ENCODE measurements at regions not wholly inside any gene's neighbourhood (a gene's known extent, or its start where the extent isn't known, plus 50 kb on each side); places are given as distances from the start of the nearest gene placed in this dataset.

DNA sequence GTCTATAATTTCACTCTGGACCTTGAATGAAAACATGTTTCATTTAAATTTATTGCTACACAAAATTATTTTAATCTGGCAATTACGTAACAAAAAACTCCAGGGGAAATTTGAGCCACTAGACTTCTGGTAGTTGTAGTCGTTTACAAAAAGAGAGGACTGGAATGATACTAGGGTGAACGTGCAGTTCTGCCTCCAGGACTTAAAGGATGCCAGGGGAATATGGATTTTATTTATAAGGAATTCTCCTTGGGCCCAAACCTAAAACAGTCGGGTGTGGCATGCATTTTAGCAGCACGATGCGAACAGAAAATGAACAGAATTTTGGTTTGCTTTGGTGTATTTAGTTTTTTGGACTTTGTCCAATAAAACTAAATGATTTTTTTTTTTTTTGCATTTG lies 76.9 kb downstream of the PRL start:
- no peak overlapping the region for H3K4me3 Mint-ChIP-seq
- no peak overlapping the region for H3K27ac Mint-ChIP-seq
- H3K36me3 Mint-ChIP-seq = no peaks in the 10 kb centered on the region
- intact Hi-C loops (cut with micrococcal nuclease) = no loop called here
- H3K9me3 Mint-ChIP-seq = no peaks in the 10 kb centered on the region
- ChIA-PET POLR2A (no interaction called here), CTCF (no interaction called here)
- DNase-seq = no peak
- no peaks in the 10 kb centered on the region for H3K27me3 Mint-ChIP-seq
- no peaks in the 10 kb centered on the region for H3K4me1 Mint-ChIP-seq (ENCODE audit: low read depth)

DNA sequence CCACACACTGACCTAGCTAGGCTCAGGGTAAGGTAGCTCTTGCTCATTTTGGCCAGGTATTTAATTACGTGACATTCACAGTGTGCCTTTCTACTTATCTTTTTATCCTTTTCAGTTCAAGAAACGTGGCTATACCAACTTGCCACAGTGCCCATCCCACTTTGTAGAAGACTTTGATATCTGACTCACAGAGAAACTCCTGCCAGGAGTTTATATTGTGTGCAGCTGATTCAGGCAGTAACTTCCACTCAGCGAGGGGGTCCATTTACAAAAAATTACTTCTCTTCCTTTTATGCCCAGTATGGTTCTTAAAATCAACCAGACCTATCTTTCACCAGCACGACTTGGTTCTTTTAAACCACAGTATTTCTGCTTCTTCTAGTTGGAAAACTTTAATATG lies 75.6 kb downstream of the PRL start:
- ChIA-PET CTCF (interaction anchor here (1.0 kb wide), 1 partner anchor 13 kb away, joined by 3 read pairs; no protein-coding TSS in a partner anchor), POLR2A (no interaction called here)
- intact Hi-C loops (cut with micrococcal nuclease) = no loop called here
- Mint-ChIP-seq H3K27ac (no peak overlapping the region), H3K27me3 (no peaks in the 10 kb centered on the region), H3K4me3 (no peak overlapping the region), H3K36me3 (no peaks in the 10 kb centered on the region), H3K4me1 (ENCODE audit: low read depth) (no peaks in the 10 kb centered on the region), H3K9me3 (no peaks in the 10 kb centered on the region)
- DNase-seq = no peak

DNA sequence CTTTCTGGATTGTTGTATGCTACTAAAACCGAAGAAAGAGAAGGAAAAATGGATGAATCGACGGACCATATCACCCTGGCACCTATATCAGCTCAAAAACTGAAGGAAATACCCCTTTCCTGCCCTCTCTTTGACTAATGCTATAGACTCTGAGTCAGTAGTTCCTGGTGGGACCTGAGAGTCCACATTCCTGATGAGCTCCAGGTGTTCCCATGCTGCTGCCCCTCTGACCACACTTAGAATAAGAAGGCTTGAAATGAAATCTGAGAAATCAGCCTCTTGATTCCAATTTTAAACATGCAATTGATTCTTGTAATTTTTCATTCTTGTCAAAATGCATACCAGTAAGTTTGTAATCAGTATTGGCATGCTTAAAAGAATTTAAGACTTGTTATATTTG lies 75.2 kb downstream of the PRL start:
- Mint-ChIP-seq H3K9me3 (no peaks in the 10 kb centered on the region), H3K36me3 (no peaks in the 10 kb centered on the region), H3K4me1 (ENCODE audit: low read depth) (no peaks in the 10 kb centered on the region), H3K27me3 (no peaks in the 10 kb centered on the region), H3K4me3 (no peak overlapping the region), H3K27ac (no peak overlapping the region)
- POLR2A ChIA-PET = no interaction called here
- DNase-seq = no peak
- intact Hi-C loops (cut with micrococcal nuclease) = no loop called here
- CTCF ChIA-PET = no interaction called here

DNA sequence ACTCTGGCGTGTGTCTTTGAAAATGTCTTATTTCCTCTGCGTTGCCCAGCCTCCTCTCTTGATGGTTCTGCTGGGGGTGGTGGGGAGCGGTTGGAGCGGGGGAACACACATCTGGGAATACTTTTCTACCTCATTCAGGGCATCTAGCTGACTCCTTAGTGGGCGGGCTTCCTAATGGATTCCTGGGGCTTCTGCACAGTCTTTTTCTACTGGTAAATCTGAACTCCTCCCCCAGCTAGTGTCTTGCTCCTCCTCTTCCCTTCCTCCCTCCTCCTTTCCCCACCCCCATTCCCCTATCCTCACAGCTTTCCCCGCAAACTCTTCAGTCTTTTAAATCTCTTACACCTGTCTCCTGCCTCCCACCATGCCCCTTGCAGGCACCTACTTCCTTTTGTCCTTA lies 74.4 kb downstream of the PRL start:
- Mint-ChIP-seq H3K36me3 (no peaks in the 10 kb centered on the region), H3K9me3 (no peaks in the 10 kb centered on the region), H3K4me1 (ENCODE audit: low read depth) (no peaks in the 10 kb centered on the region), H3K4me3 (no peak overlapping the region), H3K27me3 (no peaks in the 10 kb centered on the region), H3K27ac (no peak overlapping the region)
- ChIA-PET POLR2A (no interaction called here), CTCF (no interaction called here)
- DNase-seq = no peak
- intact Hi-C loops (cut with micrococcal nuclease) = no loop called here

DNA sequence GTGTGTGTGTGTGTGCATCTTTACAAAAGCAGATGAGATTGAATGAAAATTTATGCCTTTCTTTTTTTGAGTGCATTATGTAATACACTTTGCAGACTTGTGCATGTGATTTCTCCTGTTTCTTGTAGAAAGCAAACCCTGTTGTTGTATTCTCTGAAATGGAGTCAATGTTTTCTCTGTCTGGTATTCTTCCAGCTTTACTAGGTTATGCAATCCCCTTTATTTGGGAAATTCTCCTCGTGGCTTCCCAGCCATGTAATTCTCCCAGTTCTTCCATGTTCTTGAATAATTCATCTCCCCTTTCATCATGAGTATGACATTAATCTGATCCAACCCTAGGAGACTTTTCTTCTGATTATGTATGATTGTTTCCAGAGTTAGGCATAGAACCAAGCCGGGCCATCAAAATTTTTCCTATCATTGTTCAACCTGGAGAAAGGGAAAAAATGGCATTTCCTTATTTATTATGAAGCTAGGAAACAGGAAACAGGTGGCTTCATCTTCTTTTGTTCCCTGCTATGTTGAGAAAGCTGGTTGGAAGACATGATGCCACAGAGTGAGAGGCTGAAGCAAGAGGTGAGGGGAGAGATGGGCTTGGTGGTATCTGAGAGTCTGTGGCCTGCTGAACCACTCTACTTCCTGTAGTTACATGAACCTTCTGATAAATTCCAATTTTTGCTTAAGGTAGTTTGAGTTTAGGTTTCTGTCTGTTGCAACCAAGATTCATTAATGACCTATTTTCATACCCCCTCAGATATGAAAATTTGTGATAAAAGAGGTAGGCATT lies 68.8 kb downstream of the PRL start:
- no peak for DNase-seq
- H3K36me3 Mint-ChIP-seq = no peaks in the 10 kb centered on the region
- H3K27ac Mint-ChIP-seq = no peak overlapping the region
- H3K27me3 Mint-ChIP-seq = no peaks in the 10 kb centered on the region
- no peaks in the 10 kb centered on the region for H3K9me3 Mint-ChIP-seq
- CTCF ChIA-PET = no interaction called here
- POLR2A ChIA-PET = no interaction called here
- H3K4me3 Mint-ChIP-seq = no peak overlapping the region
- intact Hi-C loops (cut with micrococcal nuclease) = no loop called here
- H3K4me1 Mint-ChIP-seq (ENCODE audit: low read depth) = no peaks in the 10 kb centered on the region

DNA sequence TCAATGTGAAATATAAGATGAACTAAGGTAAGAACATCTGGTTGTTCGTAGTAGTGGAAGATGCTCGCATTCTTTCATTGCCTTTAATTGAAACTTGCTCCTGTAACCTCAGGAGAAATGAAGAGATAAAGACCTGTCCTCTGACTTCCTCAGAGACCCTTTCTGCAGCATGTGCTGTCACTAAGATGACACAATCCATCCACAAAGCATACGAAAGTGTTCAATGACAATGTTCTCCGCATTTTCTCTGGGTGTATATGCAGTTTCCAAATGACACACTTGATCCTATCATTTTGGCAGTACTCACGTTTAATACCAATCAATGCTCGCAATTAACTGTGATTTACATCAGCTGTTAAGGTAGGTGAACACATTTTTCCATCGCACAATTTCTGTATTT lies 65.8 kb downstream of the PRL start:
- H3K4me3 Mint-ChIP-seq = no peak overlapping the region
- no peaks in the 10 kb centered on the region for H3K27me3 Mint-ChIP-seq
- DNase-seq = no peak
- H3K9me3 Mint-ChIP-seq = no peaks in the 10 kb centered on the region
- H3K4me1 Mint-ChIP-seq (ENCODE audit: low read depth) = no peaks in the 10 kb centered on the region
- H3K27ac Mint-ChIP-seq = no peak overlapping the region
- ChIA-PET POLR2A (no interaction called here), CTCF (no interaction called here)
- no peaks in the 10 kb centered on the region for H3K36me3 Mint-ChIP-seq
- intact Hi-C loops (cut with micrococcal nuclease) = no loop called here

DNA sequence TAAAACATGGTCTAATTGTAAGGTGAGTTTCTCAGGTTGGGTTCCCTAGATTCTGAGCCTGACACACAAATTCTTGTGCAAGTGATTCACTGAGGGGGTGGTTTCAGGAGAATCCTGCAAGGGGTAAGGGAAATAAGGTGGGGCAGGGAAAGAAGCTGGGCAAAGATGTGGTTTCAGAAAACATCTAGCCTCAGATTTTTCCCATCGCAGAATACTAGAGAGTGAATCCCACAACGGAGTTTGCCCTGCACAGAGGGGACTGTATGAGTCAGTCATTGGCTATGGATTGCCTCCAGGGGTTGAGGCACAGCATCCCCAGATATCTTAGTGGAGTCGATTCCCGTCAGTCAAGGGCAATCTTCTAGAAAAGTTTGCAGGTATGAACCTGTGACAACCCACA lies 65.2 kb downstream of the PRL start:
- intact Hi-C loops (cut with micrococcal nuclease) = no loop called here
- CTCF ChIA-PET = no interaction called here

DNA sequence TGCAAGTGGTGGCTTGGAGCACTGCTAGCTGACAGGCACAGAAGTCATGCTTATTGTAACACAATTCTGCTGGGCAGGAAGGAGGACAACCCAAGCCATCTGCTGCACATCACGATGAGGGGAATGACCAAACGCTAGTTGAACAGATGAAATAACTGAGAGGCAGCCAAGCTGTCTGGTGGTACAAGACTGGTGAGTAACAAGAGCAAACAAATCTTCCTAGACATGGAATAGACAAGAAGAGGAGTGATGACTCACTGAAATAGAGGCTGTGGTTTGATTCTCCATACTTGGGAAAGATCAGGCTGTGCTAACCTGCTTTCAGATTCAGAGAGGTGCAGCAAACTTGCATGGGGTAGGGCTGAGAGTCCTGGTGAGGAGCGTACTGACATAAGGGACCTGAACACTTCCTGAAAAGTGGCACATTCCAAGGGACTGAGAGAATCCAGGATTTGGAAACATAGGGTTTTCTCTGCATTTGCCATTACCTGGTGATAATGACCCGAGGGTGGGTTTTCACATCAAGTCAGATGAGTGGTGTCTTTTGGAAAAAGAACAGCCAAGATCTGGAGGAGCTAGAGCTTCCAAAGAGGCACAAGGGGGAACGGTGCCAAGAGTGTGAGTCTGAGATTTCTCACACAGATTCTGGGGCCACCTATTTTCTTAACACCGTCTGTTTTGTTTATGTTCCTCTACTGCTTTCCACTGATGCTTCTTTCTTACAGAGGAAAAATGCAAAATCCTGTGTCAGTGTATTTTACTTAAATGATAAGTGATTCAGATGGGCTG lies 60.0 kb downstream of the PRL start:
- Mint-ChIP-seq H3K4me1 (ENCODE audit: low read depth) (no peaks in the 10 kb centered on the region), H3K36me3 (no peaks in the 10 kb centered on the region), H3K27ac (no peak overlapping the region), H3K4me3 (no peak overlapping the region), H3K27me3 (no peaks in the 10 kb centered on the region), H3K9me3 (peaks cover 8% of the 10 kb centered on the region)
- intact Hi-C loops (cut with micrococcal nuclease) = no loop called here
- POLR2A ChIA-PET = no interaction called here
- DNase-seq = no peak
- CTCF ChIA-PET = no interaction called here

More for the DNA sequence above, 65.2 kb downstream of the PRL start:
- Mint-ChIP-seq H3K27ac (no peak overlapping the region), H3K36me3 (no peaks in the 10 kb centered on the region), H3K9me3 (no peaks in the 10 kb centered on the region), H3K27me3 (no peaks in the 10 kb centered on the region), H3K4me3 (no peak overlapping the region), H3K4me1 (ENCODE audit: low read depth) (no peaks in the 10 kb centered on the region)
- POLR2A ChIA-PET = no interaction called here
- DNase-seq = no peak
